Loucy (cell line): ENCODE measurements at regions not wholly inside any gene's neighbourhood (a gene's known extent, or its start where the extent isn't known, plus 50 kb on each side); places are given as distances from the start of the nearest gene placed in this dataset.

Experiments used
- H2AFZ ChIP-seq: fragments of 200-600 bp; sonication (generic); 2 replicates; pipeline ENCODE4 v1.6.0; 2016; ENCODE audit warnings: antibody characterized with exemption, mild to moderate bottlenecking, low read length, moderate library complexity
- H3F3A ChIP-seq: fragments of 200-600 bp; 2 replicates; pipeline ENCODE4 v1.6.0; 2016; ENCODE audit warnings: antibody characterized with exemption, low read depth, mild to moderate bottlenecking
- H3K27me3 ChIP-seq: fragments of 200-600 bp; sonication (generic); 2 replicates; pipeline ENCODE4 v1.6.1; 2014; ENCODE audit warnings: low read length, mild to moderate bottlenecking; ENCODE audit not compliant: insufficient read depth, poor library complexity, severe bottlenecking
- H3K36me3 ChIP-seq: fragments of 200-600 bp; sonication (generic); 2 replicates; pipeline ENCODE4 v1.6.1; 2016; ENCODE audit warnings: low read length; ENCODE audit not compliant: insufficient read depth
- H3K4me1 ChIP-seq: fragments of 200-600 bp; sonication (generic); 2 replicates; pipeline ENCODE4 v1.5.1; 2014; ENCODE audit warnings: low read length, mild to moderate bottlenecking; ENCODE audit not compliant: insufficient read depth, poor library complexity, severe bottlenecking
- H3K4me2 ChIP-seq: fragments of 200-600 bp; sonication (generic); 2 replicates; pipeline ENCODE4 v1.6.0; 2014; ENCODE audit warnings: antibody characterized with exemption, low read length, low read depth, mild to moderate bottlenecking; ENCODE audit not compliant: poor library complexity, severe bottlenecking
- H3K4me3 ChIP-seq: fragments of 200-600 bp; sonication (generic); 2 replicates; pipeline ENCODE4 v1.5.1; 2014; ENCODE audit warnings: low read length, mild to moderate bottlenecking, mixed read lengths; ENCODE audit not compliant: poor library complexity, severe bottlenecking
- H3K79me2 ChIP-seq: fragments of 200-600 bp; sonication (generic); 2 replicates; pipeline ENCODE4 v1.6.1; 2014; ENCODE audit warnings: low read length; ENCODE audit not compliant: insufficient read depth
- H3K9ac ChIP-seq: fragments of 200-600 bp; sonication (generic); 2 replicates; pipeline ENCODE4 v1.6.0; 2014; ENCODE audit warnings: mild to moderate bottlenecking, low read depth, low read length, moderate library complexity; ENCODE audit not compliant: poor library complexity, severe bottlenecking
- H3K9me2 ChIP-seq: fragments of 200-600 bp; sonication (generic); replicated peaks from 2 replicates; pipeline ENCODE4 v1.6.1; 2016; ENCODE audit warnings: low read depth, low read length, mixed read lengths
- H3K9me3 ChIP-seq: fragments of 200-600 bp; sonication (generic); 2 replicates; pipeline ENCODE4 v1.6.1; 2014; ENCODE audit warnings: mild to moderate bottlenecking, antibody characterized with exemption, low read length, low read depth; ENCODE audit not compliant: insufficient read depth
- H4K20me1 ChIP-seq: fragments of 200-600 bp; sonication (generic); 2 replicates; pipeline ENCODE4 v1.6.0; 2014; ENCODE audit warnings: antibody characterized with exemption, low read length, mild to moderate bottlenecking; ENCODE audit not compliant: insufficient read depth, poor library complexity, severe bottlenecking
- CTCF ChIP-seq: fragments of 200-600 bp; sonication (generic); conservative IDR thresholded peaks from 2 replicates; pipeline ENCODE4 v1.5.1; 2014; ENCODE audit warnings: mild to moderate bottlenecking, antibody characterized with exemption, low read length
- EZH2phosphoT487 ChIP-seq: fragments of 200-600 bp; IDR thresholded peaks from 2 replicates; pipeline ENCODE4 v1.6.1; 2018; ENCODE audit warnings: antibody characterized with exemption, mild to moderate bottlenecking, moderate library complexity, borderline replicate concordance

DNA sequence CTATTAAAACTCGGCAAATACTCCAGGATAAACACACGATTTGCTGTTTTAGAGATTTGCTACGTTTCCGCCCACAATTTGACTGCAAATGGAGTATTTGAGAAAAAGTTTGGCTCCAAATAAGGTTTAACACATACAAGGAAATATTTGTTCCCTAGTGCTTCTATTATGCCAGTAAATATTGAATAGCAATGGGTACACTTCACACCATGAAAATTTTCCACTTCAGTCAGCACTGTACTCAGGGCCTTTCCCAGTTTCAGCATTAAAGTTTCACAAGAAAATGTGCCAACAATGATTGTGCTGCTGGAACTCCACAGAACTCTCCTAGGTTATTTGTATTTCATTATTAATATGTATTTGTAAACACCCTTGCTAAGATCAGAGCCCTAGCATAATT, 498.0 kb downstream of the TBL1XR1 start:
- no peak overlapping the region for H3K9ac ChIP-seq
- TF ChIP-seq CTCF (no peak), EZH2phosphoT487 (no peak)
- H4K20me1 ChIP-seq, result no peaks in the 10 kb centered on the region
- H3K4me2 ChIP-seq, result no peak overlapping the region
- H3K36me3 ChIP-seq, result no peaks in the 10 kb centered on the region
- no peaks in the 10 kb centered on the region for H3K4me1 ChIP-seq
- H3K27me3 ChIP-seq, result no peaks in the 10 kb centered on the region
- H3F3A ChIP-seq, result no peaks in the 10 kb centered on the region
- H3K4me3 ChIP-seq, result no peak overlapping the region
- H3K79me2 ChIP-seq, result no peaks in the 10 kb centered on the region
- no peaks in the 10 kb centered on the region for H3K9me3 ChIP-seq
- H2AFZ ChIP-seq, result no peak overlapping the region
- no peaks in the 10 kb centered on the region for H3K9me2 ChIP-seq

DNA sequence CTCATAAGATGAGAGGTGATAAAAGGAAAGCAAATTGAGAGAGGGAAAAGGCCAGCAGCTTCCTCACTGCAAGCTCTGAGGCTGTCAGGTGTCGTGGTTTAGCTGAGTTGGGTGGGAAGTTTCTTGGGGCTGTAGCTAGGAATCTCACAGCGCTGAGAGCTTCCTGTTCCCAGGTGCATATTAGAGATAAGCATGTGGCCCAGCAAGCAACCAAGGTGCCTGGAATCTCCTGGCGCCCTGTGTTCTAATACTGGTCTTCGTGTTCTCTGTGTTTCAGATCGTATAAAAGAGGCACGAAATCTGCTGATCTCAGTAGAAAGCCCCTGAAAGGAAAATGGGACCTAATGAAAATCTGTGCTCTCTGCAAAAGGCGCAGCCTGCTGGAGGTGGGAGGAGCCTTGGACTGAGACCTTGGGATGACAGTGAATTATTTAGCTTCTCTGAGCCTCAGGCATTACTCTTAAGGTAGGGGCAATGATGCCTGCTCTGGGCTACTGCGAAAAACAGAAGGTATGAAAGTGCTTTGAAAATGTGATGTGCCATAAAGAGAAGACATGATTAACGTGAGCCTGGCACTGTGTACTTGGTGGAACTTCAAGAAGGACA, 499.9 kb downstream of the TBL1XR1 start:
- TF ChIP-seq CTCF (no peak), EZH2phosphoT487 (no peak)
- Histone ChIP-seq H3K4me3 (no peak overlapping the region), H3K4me1 (no peaks in the 10 kb centered on the region), H4K20me1 (no peaks in the 10 kb centered on the region), H3K27me3 (no peaks in the 10 kb centered on the region), H3K4me2 (no peak overlapping the region), H3K9me3 (no peaks in the 10 kb centered on the region), H3F3A (no peaks in the 10 kb centered on the region), H3K9ac (no peak overlapping the region), H2AFZ (no peak overlapping the region), H3K79me2 (no peaks in the 10 kb centered on the region), H3K36me3 (no peaks in the 10 kb centered on the region), H3K9me2 (no peaks in the 10 kb centered on the region)

DNA sequence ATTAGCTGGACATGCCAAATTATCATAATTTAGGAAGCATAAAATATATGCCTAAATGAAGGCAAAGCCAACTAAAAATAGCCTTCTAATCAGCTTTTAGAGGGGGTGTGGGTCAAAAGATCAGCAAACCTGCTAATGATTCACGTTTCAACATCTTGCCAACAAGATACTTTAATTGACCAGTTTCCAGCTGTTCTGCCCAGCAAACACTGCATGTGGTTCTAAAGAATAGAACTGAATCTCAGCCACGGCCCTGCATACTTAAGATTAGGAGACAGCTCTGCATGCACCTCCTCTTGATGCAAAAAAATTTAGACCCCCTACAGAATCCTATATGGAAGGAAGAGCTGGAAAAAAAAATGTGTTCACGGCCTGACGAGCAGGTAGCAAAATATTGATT, 500.5 kb downstream of the TBL1XR1 start:
- Histone ChIP-seq H4K20me1 (no peaks in the 10 kb centered on the region), H3F3A (no peaks in the 10 kb centered on the region), H2AFZ (no peak overlapping the region), H3K27me3 (no peaks in the 10 kb centered on the region), H3K4me3 (no peak overlapping the region), H3K36me3 (no peaks in the 10 kb centered on the region), H3K79me2 (no peaks in the 10 kb centered on the region), H3K4me2 (no peak overlapping the region), H3K4me1 (no peaks in the 10 kb centered on the region), H3K9ac (no peak overlapping the region), H3K9me3 (no peaks in the 10 kb centered on the region), H3K9me2 (no peaks in the 10 kb centered on the region)
- TF ChIP-seq CTCF (no peak), EZH2phosphoT487 (no peak)
